Head of caudate nucleus (tissue), 42 donors: ENCODE measurements at regions not wholly inside any gene's neighbourhood (a gene's known extent, or its start where the extent isn't known, plus 50 kb on each side); places are given as distances from the start of the nearest gene placed in this dataset.

Experiments
- DNase-seq, 42 donors: peaks; one replicate each; pipeline versions ENCODE4 v3.0.0 to v3.0.0-alpha.2; 2020 to 2021; ENCODE audit warnings: mixed read lengths in 7 of 42
- intact Hi-C: fragments of 100-400 bp; cut with DNase I; formaldehyde crosslinking; loops from one replicate; pipeline ENCODE4 v1.15.0; 2022

DNA sequence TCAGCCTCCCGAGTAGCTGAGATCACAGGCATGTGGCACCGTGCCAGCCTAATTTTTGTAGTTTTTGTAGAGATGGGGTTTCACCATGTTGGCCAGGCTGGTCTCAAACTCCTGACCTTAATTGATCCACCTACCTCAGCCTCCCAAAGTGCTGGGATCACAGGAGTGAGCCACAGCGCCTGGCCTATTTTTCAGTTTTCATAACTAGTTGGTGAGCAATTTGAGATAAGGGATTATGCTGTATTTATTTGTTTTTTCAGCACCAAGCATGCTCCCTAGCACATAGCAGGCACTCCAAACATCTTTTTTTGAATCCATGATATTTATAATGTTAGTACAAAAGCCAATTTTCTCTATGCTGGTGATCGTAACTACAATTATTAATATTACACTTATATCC, 541.2 kb downstream of the SNAPC1 start:
- DNase-seq = no peak
- intact Hi-C loops = no loop called here

DNA sequence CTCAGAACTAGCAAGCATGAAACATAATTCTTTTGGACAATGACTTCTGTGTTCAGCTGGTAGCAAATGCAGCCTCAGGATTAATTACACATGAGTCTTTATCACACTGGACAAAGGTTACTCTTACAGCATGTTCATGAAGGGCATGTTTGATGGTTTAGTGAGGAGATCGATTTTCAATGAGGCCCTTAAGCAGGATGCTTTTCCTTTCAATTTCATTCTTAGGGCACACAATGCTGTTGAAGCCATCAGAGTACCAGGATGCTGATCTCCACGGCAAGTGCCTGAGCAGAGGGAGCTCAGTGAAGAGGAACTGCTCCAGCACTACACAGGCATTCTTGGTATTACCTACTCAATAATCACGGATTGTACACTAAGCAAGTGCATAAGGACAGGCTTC, 542.0 kb downstream of the SNAPC1 start:
- DNase-seq = no peak
- intact Hi-C loops = no loop called here

DNA sequence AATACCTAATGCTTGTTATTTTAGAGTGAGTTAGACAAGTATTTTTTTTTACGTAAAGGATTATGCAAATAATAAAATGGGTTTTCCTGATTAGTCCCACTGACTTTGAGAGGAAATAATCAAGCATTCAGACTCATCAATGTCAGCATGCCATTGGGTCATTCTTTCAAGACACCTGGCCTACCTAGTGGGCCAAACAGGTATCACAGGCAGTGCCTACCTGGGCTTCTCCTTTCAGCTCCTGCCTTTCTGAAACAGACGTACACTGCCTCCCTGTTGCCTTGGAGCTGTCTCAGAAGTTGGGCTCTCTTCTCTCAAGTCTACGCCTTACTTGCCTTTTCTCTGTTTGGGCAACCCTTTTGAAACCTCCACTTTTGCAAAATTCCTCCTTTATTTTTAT, 545.6 kb downstream of the SNAPC1 start:
- no peak for DNase-seq
- intact Hi-C loops = no loop called here

GRCh38 chr14:62308316-62308715, 546.1 kb downstream of the SNAPC1 start:
- intact Hi-C loops = no loop called here
- DNase-seq = no peak

DNA sequence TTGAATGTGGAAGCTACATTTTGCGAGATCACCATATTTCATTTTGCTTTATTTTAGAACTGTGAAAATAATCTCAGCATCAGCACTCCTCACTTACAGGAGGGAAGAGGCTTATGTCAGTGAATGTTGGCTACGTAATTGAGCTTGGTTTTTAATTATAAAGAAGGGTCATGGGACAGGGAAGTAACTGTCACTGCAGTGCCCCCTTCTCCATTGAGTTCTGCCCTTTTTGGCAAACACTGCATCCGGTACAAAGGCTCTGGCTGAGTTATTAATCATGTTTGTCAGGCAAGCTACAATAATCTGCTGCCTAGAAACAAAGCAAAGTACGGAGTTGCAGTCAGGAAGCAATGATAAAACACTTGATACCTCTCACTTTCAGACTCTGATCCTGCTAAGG, 546.7 kb downstream of the SNAPC1 start:
- DNase-seq = no peak

GRCh38 chr14:62313212-62313611, 551.0 kb downstream of the SNAPC1 start:
- DNase-seq = no peak
- intact Hi-C loops = no loop called here

More for the DNA sequence above, 546.7 kb downstream of the SNAPC1 start:
- intact Hi-C loops = no loop called here

- DNase-seq = no peak
- intact Hi-C loops = no loop called here
Measured at GRCh38 chr14:62314221-62314620, 552.0 kb downstream of the SNAPC1 start.

GRCh38 chr14:62314871-62315270, 552.7 kb downstream of the SNAPC1 start:
- intact Hi-C loops = no loop called here

DNA sequence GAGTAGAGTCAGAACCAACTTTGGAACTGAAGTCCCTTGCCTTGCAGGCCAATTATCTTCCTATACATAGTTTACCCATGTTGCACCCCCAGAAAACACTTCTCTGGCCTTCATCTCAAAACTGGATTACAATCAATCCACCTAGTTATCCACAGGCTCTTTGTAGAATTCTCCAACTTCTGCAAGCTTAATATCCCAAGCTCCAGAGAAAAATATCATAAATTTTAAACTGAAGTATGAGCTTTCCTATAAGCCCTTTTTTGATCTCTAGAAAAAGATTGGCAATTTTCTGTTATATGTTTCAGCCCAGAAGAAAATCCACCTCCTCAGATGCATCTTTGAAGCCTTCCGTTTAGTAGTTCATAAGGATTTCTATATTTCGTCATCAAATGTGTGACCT, 553.4 kb downstream of the SNAPC1 start:
- intact Hi-C loops = no loop called here
- DNase-seq = no peak

More at GRCh38 chr14:62314871-62315270, 552.7 kb downstream of the SNAPC1 start:
- no peak for DNase-seq

DNA sequence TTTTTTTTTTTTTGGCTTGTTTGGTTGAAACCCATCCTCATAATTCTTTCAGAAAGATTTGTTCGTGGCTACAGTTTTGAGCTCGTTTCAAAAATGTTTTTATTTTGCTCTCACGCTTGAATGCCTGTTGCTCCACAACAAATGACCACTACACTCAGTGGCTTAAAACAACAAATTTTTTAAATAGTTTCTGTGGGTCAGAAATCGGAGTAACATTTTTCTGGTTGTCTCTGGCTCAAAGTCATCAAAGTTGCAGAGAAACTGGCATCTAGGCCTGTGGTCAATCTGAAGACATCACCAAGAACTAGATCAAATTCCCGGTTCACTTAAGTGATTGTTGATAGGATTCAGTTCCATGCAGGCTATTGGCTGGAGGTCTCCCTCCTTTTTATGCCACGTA, 560.0 kb downstream of the SNAPC1 start:
- DNase-seq = no peak
- intact Hi-C loops = no loop called here

DNA sequence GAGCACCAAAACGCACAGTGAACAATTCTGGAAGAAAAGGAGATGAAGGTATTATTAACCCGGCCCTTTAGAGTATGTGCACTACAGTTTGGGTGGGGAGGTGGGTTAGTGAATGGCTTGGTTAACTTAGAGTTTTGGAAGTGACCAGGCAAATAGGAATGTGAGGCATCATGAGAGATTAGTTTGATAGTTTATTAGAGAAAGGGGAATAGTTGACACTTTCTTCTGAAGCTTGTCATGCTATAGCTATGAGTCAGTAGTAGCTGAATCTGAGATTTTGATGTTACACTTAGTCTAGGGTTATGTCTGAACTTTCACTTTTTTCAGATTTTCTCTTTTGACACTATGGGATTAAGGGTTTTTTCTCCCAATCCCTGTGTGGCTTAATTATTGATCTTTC, 567.2 kb downstream of the SNAPC1 start:
- intact Hi-C loops = no loop called here
- DNase-seq = no peak

DNA sequence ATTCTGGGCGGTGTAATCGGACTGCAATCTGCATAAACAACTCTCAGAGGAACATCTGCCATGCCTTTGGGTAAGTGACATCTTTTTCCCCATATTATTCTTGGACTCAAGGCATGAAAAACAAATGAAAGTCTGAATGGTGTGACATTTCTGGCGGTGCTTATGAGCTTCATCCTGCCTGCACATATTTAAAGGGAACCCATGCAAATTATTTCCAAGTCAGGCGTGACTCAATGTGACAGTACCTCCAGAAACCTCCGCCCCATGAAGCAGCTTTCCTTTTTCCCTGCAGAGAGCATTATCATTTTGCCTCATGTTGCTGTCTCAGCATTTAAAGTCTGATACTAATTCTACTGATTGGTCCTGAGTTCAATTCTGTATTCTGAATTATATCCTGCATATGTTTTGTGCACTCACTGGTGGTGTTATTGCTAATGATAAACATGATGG, 585.4 kb downstream of the SNAPC1 start:
- intact Hi-C loops = no loop called here
- no peak for DNase-seq

DNA sequence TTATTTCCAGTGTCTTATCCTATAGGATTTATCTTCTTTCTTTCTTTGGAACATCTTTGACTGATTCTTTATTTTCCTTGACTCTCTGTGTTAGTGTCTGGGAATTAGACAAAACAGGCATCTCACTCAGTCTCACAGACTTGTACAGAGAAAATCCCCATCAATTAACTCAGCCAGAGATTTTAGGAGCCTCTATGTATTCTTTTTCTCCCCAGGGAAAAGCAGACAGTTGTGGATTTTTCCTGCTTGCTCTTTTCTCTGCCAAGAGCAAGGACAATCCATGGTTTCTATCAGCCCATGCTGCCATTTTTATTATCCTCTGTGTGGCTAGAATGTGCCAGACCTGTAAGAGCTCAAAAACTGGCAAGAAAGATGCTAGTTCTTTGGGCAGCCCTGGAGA, 595.1 kb downstream of the SNAPC1 start:
- DNase-seq = no peak
- intact Hi-C loops = no loop called here

- intact Hi-C loops = no loop called here
- no peak for DNase-seq
Measured at GRCh38 chr14:62364161-62364560, 601.9 kb downstream of the SNAPC1 start.

DNA sequence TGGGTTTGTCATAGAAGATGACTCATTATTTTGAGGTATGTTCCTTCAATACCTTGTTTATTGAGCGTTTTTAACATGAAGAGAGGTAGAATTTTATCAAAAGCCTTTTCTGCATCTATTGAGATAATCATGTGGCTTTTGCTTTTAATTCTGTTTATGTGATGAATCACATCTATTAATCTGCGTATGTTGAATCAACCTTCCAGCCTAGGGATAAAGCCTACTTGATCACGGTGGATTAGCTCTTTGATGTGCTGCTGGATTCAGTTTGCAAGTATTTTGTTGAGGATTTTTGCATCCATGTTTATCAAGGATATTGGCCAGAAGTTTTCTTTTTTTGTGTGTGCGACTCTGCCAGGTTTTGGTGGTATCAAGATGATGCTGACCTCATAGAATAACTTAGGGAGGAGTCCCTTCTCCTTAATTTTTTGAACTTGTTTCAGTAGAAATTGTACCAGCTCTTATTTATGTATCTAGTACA, 602.6 kb downstream of the SNAPC1 start:
- intact Hi-C loops = no loop called here
- DNase-seq = no peak

GRCh38 chr14:62369919-62370560, 607.8 kb downstream of the SNAPC1 start:
- intact Hi-C loops = no loop called here

DNA sequence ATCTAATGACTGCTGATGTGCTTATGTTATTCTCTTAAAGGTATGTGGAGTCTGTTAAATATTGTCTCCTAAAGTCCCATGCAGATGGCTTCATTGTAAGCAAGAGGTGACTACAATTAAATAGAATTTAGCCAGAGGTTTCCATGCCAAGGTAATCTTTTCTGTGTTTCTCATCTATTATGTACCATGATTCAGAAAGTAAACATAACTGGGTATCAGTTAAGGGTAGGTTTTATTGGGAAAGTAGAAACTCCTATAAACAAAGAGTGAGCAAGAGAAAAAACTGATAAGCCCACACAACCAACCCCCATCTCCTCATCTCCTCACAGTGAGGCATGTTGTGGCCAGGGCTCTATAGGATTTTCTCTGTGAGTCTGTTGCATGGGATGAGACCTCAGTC, 611.7 kb downstream of the SNAPC1 start:
- no peak for DNase-seq
- intact Hi-C loops = no loop called here

More at GRCh38 chr14:62369919-62370560, 607.8 kb downstream of the SNAPC1 start:
- DNase-seq = no peak

DNA sequence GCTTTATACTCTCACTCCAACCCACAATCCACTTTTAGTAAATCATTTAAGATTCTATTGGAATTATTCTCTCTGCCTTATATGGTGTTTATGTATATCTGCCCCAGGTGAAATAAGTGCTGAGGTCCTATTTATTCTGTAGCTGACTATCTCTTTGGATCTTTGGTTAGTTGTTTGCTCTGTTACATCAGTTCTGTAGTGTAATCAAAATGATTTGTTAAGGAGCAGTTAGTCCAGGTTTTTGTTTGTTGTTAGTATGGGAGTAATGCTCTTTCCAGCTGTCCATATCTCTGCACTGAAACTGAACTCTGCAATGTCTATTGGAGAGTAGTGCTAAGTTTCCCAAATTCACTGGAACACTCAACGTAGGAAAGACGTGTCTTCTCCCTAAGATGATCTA, 615.8 kb downstream of the SNAPC1 start:
- intact Hi-C loops = no loop called here
- no peak for DNase-seq

DNA sequence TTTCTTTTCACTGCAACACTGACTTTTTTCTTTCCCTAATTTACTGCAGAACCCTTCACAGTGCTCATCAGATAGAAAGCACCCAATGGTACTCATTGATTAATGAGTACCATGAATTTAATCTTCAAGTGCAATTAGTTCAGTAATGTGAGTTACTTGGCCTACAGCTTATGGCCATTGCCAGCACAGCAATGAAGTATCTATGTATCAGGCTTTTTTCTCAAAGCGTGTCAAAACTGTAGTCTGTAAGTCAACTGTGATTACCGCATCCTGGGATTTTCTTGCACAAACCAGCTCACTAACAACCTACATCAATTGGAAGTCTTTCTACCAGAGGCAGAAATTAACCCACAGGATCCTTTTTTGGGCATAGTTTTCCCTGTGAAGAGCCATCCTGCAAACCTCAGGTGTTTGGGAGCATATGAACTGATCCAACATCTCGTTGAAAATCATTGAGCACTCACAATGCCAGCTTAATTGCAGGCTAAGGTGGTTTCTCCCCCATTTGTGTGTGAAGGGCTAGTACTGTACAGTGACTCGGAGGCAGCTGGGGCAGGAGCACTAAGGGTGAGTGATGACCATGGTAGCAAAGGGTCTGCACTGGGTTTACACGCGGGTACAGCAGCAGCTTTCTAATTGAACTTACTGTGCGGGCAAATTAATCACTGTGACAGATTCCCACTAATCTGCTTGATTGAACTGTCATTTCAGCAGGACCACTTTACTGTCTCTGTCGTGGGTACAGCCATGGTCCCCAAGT, 619.3 kb downstream of the SNAPC1 start:
- DNase-seq = no peak
- intact Hi-C loops = no loop called here

DNA sequence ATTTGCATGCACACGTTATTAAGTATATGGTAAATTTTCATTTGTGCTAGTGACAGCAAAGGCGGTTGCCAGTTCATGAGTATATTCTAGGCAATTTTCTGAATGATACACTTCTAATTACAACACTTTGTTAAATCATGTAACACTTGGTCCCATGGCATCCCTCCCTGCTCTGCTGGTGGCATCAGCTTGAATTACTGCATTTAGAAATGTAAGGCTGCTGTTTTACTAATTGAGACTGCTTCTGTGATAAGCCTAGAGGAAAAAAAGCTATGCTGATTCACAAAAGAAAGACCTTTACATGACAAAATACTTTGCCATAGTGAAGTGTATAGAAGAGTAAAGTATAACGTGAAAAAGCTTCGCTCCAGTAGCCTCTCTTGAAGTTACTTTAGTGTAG, 636.1 kb downstream of the KCNH5 start:
- no peak for DNase-seq

More for the DNA sequence above, 636.1 kb downstream of the KCNH5 start:
- intact Hi-C loops = no loop called here
